ENCODE measurements at regions not wholly inside any gene's neighbourhood (a gene's known extent, or its start where the extent isn't known, plus 50 kb on each side); places are given as distances from the start of the nearest gene placed in this dataset.

DNA sequence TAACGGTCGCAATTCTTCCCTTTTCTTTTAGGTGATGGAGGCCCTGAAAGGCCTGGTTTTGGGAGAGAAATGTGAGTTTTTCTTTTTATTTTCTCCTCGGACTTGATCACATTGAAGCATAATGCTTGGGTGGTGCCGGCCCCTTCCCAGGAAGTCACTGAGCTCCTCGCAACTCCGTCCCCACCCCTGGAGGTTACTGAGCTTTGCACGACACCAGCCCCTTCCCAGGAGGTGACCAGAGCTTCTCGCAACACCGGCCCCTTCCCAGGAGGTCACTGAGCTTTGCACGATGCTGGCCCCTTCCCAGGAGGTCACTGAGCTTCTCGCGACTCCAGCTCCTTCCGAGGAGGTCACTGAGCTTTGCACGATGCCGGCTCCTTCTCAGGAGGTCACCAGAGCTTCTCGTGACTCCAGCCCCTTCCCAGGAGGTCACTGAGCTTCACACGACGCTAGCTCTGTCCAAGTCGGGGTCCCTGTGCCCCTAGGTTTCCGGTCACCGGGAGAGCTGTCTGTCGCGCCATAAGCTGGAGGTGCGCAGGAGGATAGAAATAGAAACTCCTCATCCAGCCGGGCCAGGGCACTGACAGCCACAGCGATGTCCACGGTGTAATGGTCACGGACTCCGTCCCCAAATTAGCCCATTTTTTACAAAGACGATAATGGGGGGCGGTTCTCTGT lies 586.4 kb downstream of the BRD1 start:
- Mint-ChIP-seq H3K9me3 (no peaks in the 10 kb centered on the region), H3K4me3 (no peak overlapping the region), H3K27me3 (peaks cover 11% of the 10 kb centered on the region), H3K36me3 (ENCODE audit: low read depth) (no peaks in the 10 kb centered on the region), H3K4me1 (ENCODE audit: low read depth) (no peaks in the 10 kb centered on the region), H3K27ac (no peak overlapping the region)
- no peak for DNase-seq

DNA sequence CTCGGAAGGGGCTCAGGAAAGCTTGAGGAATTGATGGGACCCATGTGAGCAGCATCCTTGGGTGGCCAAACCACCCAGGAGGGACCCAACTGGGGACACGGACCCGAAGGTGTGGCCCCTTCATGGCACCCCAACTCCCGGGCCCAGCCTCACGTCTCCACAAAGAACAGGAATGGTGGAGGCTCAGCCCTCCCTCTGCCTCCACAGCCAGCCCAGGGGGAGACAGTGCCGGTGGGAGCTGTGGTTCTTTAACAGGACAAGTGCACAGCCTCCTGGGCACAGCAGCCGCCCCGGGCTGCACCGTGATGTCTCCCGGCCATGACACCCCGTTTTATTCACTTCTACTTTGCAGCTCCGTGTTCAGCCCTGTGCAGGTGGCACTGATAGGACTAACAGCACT lies 587.2 kb downstream of the BRD1 start:
- Mint-ChIP-seq H3K36me3 (ENCODE audit: low read depth) (no peaks in the 10 kb centered on the region), H3K4me3 (no peak overlapping the region), H3K27ac (no peak overlapping the region), H3K27me3 (peaks cover 14% of the 10 kb centered on the region), H3K9me3 (no peaks in the 10 kb centered on the region), H3K4me1 (ENCODE audit: low read depth) (no peaks in the 10 kb centered on the region)
- no peak for DNase-seq

GRCh38 chr22:49240016-49240380 lies 587.7 kb downstream of the BRD1 start:
- Mint-ChIP-seq H3K27ac (no peak overlapping the region), H3K36me3 (ENCODE audit: low read depth) (no peaks in the 10 kb centered on the region), H3K4me3 (no peak overlapping the region), H3K4me1 (ENCODE audit: low read depth) (no peaks in the 10 kb centered on the region), H3K27me3 (peaks cover 14% of the 10 kb centered on the region), H3K9me3 (no peaks in the 10 kb centered on the region)
- DNase-seq = no peak

- no peak for DNase-seq
- Mint-ChIP-seq H3K27ac (no peak overlapping the region), H3K4me1 (ENCODE audit: low read depth) (no peaks in the 10 kb centered on the region), H3K27me3 (peaks cover 11% of the 10 kb centered on the region), H3K4me3 (no peak overlapping the region), H3K36me3 (ENCODE audit: low read depth) (no peaks in the 10 kb centered on the region), H3K9me3 (no peaks in the 10 kb centered on the region)
Observed at GRCh38 chr22:49239264-49240015, 588.2 kb downstream of the BRD1 start.

GRCh38 chr22:49238181-49239141 lies 589.2 kb downstream of the BRD1 start:
- H3K27ac Mint-ChIP-seq = no peak overlapping the region
- H3K27me3 Mint-ChIP-seq = peaks cover 8% of the 10 kb centered on the region
- H3K36me3 Mint-ChIP-seq (ENCODE audit: low read depth) = no peaks in the 10 kb centered on the region
- no peaks in the 10 kb centered on the region for H3K4me1 Mint-ChIP-seq (ENCODE audit: low read depth)
- H3K9me3 Mint-ChIP-seq = no peaks in the 10 kb centered on the region
- DNase-seq = no peak
- H3K4me3 Mint-ChIP-seq = no peak overlapping the region

- no peaks in the 10 kb centered on the region for H3K36me3 Mint-ChIP-seq (ENCODE audit: low read depth)
- DNase-seq = no peak
- peaks cover 10% of the 10 kb centered on the region for H3K27me3 Mint-ChIP-seq
- no peaks in the 10 kb centered on the region for H3K9me3 Mint-ChIP-seq
- H3K4me1 Mint-ChIP-seq (ENCODE audit: low read depth) = no peaks in the 10 kb centered on the region
- no peak overlapping the region for H3K27ac Mint-ChIP-seq
- no peak overlapping the region for H3K4me3 Mint-ChIP-seq
Observed at GRCh38 chr22:49237703-49238102, 590.0 kb downstream of the BRD1 start.

GRCh38 chr22:49237279-49237678 lies 590.4 kb downstream of the BRD1 start:
- no peak for DNase-seq
- no peaks in the 10 kb centered on the region for H3K9me3 Mint-ChIP-seq
- no peaks in the 10 kb centered on the region for H3K36me3 Mint-ChIP-seq (ENCODE audit: low read depth)
- H3K27me3 Mint-ChIP-seq = peaks cover 10% of the 10 kb centered on the region
- H3K4me1 Mint-ChIP-seq (ENCODE audit: low read depth) = no peaks in the 10 kb centered on the region
- no peak overlapping the region for H3K4me3 Mint-ChIP-seq
- H3K27ac Mint-ChIP-seq = no peak overlapping the region

DNA sequence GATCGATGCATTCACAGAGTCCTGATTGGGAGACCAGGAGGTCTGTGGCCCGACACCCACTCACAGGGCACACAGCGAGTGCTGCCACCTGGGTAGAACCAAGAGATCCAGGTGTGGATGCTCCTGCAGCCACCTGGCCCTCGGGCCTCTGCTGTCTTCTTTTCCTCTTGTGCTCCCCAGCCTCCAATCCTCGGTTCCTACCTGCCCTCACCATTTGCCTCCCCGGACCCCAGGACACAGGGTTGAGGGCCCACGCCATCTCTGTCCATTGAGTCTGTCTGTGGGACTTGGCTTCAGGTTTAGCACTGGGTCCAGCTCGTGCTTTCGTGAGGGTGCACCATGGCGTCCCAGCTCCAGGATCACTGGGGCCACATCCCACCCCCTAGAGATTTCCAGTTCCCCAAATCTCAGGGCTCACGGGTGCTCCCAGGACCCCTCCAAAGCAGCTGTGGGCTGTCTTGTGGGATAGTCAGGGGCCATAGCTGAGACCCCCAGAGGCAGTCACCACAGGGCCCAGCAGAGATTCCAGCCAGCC lies 591.1 kb downstream of the BRD1 start:
- no peak overlapping the region for H3K4me3 Mint-ChIP-seq
- no peak overlapping the region for H3K27ac Mint-ChIP-seq
- H3K4me1 Mint-ChIP-seq (ENCODE audit: low read depth) = no peaks in the 10 kb centered on the region
- DNase-seq = no peak
- no peaks in the 10 kb centered on the region for H3K9me3 Mint-ChIP-seq
- peaks cover 10% of the 10 kb centered on the region for H3K27me3 Mint-ChIP-seq
- no peaks in the 10 kb centered on the region for H3K36me3 Mint-ChIP-seq (ENCODE audit: low read depth)

DNA sequence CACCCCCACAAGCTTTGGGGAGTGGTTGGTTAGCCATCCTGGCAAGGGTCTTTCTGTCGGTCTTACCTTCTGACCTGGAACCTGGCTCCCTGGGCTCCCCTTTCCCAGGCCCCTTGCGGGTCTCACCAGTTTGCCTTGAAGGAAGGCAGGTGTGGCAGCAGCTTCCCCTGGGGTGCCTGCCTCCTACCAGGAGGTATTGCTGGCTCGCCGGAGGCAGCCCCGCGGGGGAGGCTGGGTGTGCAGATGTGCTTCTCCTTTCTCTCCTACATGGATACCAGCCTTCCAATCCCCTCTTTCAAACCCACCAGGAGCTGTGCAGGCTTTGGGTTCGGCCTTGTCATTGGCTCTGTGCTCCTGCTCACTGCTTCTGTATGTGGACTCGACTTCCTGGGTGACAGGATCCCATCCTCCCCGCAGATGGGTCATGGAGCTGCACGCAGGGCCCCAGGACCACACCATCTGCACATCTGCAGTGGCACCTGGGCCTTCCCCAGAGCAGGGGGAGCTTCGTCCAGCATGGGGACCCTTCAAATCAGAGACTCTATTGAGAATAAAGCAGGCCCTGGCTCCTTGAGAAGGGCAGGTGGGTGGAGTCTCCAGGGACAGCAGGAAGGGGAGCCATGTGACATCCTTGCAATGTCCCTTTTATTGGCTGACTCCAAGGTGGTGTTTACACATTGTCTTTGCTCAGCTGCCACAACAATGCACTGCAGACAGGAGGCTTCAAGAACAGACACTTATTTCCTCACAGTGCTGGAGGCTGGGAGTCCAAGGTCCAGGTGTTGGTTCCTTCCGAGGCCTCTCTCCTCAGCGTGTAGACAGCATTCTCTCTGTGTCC lies 592.0 kb downstream of the BRD1 start:
- Mint-ChIP-seq H3K4me1 (ENCODE audit: low read depth) (no peaks in the 10 kb centered on the region), H3K4me3 (no peak overlapping the region), H3K27me3 (peaks cover 10% of the 10 kb centered on the region), H3K27ac (no peak overlapping the region), H3K9me3 (no peaks in the 10 kb centered on the region), H3K36me3 (ENCODE audit: low read depth) (no peaks in the 10 kb centered on the region)
- no peak for DNase-seq

- no peak for DNase-seq
- H3K27me3 Mint-ChIP-seq = peaks cover 10% of the 10 kb centered on the region
Observed at GRCh38 chr22:49234459-49234858, 593.2 kb downstream of the BRD1 start.

GRCh38 chr22:49233507-49234100 lies 594.1 kb downstream of the BRD1 start:
- no peaks in the 10 kb centered on the region for H3K4me1 Mint-ChIP-seq (ENCODE audit: low read depth)
- H3K27ac Mint-ChIP-seq = no peak overlapping the region
- no peak overlapping the region for H3K4me3 Mint-ChIP-seq
- H3K27me3 Mint-ChIP-seq = peaks cover 10% of the 10 kb centered on the region
- DNase-seq = no peak
- no peaks in the 10 kb centered on the region for H3K36me3 Mint-ChIP-seq (ENCODE audit: low read depth)
- no peaks in the 10 kb centered on the region for H3K9me3 Mint-ChIP-seq

More at GRCh38 chr22:49234459-49234858, 593.2 kb downstream of the BRD1 start:
- Mint-ChIP-seq H3K27ac (no peak overlapping the region), H3K4me1 (ENCODE audit: low read depth) (no peaks in the 10 kb centered on the region), H3K36me3 (ENCODE audit: low read depth) (no peaks in the 10 kb centered on the region), H3K9me3 (no peaks in the 10 kb centered on the region), H3K4me3 (no peak overlapping the region)

DNA sequence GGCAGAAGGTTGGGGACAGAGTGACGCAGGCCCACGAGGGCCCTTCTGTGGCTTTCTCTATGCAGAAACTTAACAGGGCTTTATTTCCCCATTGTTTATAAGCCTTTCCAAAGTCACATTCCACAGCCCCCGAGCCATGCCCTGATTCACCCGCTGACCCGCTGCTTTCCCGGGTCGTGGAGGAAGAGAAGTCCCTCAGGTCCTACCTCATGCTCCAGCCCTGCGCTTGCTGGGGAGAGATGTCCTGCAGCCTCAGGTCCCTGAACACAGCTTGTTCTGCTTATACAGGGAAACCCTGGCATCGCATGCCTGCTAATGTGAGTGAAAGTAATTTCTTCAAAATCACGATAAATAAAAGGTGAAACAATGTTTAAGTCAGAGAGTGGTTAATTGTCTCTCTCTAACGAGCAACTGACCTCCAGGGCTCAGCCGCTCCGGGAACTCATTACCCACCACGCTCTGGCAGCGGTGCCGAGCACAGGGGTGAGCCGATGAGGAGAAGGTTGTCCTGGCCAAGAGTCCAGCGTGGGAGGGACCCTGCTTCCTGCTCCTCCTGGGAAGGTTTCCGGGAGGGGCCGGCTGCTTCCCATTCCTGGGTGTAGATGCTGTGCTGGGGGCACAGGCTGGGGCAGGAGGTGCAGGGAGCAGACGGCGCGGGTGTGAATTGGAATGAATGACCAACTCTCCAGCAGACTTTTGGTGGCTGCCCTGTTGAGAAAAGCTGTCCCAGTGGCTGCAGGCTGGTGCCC lies 595.2 kb downstream of the BRD1 start:
- DNase-seq = no peak
- Mint-ChIP-seq H3K9me3 (no peaks in the 10 kb centered on the region), H3K4me3 (no peak overlapping the region), H3K27ac (no peak overlapping the region), H3K36me3 (ENCODE audit: low read depth) (no peaks in the 10 kb centered on the region), H3K27me3 (peaks cover 8% of the 10 kb centered on the region), H3K4me1 (ENCODE audit: low read depth) (no peaks in the 10 kb centered on the region)

DNA sequence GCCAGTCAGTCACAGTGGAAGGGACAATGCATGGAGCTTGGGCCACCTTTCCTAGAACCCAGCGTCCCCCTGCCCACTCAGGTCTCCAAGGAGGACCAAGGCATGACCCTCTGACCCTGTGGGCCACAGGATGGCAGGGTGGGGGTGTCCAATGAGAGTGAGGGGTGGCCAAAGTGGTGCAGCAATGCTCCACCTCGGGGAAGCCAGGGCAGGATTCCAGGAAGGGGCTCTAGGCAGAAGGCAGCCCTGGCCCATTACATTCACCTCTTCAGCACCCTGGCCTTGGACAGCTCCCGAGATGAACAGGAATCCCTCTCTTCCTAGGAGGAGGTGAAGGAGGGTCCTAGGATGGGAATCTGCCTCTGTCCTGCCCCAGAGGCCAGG lies 597.5 kb downstream of the BRD1 start:
- Mint-ChIP-seq H3K27me3 (peaks cover 8% of the 10 kb centered on the region), H3K27ac (no peak overlapping the region), H3K4me1 (ENCODE audit: low read depth) (no peaks in the 10 kb centered on the region), H3K9me3 (no peaks in the 10 kb centered on the region), H3K36me3 (ENCODE audit: low read depth) (no peaks in the 10 kb centered on the region), H3K4me3 (no peak overlapping the region)
- no peak for DNase-seq

Measured in activated T-cell treated with anti-CD3 and anti-CD28 coated beads, Interleukin-2, amount 50 U/mL, for 24 hours (primary cell).